DND-41 (cell line): ENCODE measurements at regions not wholly inside any gene's neighbourhood (a gene's known extent, or its start where the extent isn't known, plus 50 kb on each side); places are given as distances from the start of the nearest gene placed in this dataset.

Source experiments
- CTCF ChIP-seq: IDR thresholded peaks from 2 replicates; pipeline ENCODE4 v1.5.1; 2012; ENCODE audit warnings: borderline replicate concordance, low read length, moderate library complexity, mild to moderate bottlenecking; ENCODE audit not compliant: poor library complexity, severe bottlenecking; ENCODE audit errors: extremely low read depth
- EZH2 ChIP-seq: IDR thresholded peaks from 3 replicates; pipeline ENCODE4 v1.6.1; 2012; ENCODE audit warnings: borderline replicate concordance, low read depth, mild to moderate bottlenecking, moderate library complexity, low read length, inconsistent platforms; ENCODE audit not compliant: severe bottlenecking

GRCh38 chr2:144998435-144998834, 478.5 kb upstream of the ZEB2 start:
- TF ChIP-seq CTCF (no peak), EZH2 (no peak)
